Mammary epithelial cell (primary cell): ENCODE measurements at regions not wholly inside any gene's neighbourhood (a gene's known extent, or its start where the extent isn't known, plus 50 kb on each side); places are given as distances from the start of the nearest gene placed in this dataset.

Experiments used
- EZH2 ChIP-seq: IDR thresholded peaks from 2 replicates; pipeline ENCODE4 v1.6.1; 2012; ENCODE audit warnings: low read length, inconsistent platforms, borderline replicate concordance
- TF ChIP-seq, protein P1 (sequence below), 2 donors: IDR thresholded peaks in 1 of 2; conservative IDR thresholded peaks in 1 of 2; 2 replicates each; pipeline ENCODE4 v1.5.1; 2011 to 2012; ENCODE audit warnings: inconsistent platforms in 2 of 2, low read length in 2 of 2, mild to moderate bottlenecking in 2 of 2, control low read depth in 1 of 2, low read depth in 1 of 2; ENCODE audit not compliant: insufficient read depth in 1 of 2; ENCODE audit errors: extremely low read depth in 1 of 2

DNA sequence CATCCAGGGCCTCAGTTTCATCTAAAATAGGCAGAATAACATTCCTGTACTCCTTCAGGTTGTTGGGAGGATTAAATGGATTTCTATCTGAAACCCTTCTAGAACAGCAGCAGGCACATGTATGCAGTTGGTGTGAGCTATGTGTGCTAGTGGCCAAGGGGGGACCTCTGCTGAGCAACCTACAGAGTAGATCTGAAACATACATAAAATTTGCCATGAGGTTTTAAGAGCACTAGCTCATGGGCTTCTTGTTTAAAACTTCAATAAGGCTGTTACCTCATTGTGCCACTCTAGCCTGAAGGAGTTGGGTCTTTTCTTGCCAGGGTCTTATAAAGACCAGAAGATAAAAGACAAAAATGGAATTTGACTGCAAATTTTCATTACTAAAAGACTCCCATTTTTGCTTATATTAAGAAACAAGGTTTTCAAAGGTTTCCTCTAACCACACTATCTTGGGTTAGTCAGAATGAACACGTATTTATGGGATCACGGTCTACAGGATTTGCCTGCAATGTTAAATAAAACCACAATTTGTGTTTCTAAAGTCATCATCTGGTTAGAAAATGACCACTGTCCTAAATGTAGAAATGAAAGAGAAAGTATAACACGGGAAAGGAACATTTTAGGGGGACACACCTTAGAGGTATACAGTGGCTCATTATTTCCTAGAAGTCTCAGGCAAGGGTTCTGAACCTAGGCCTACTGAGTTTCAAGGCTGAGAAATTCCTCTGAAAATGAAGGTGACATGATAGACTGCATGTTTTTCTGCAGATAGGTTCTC is 144.9 kb upstream of the OLIG3 start:
- TF ChIP-seq, protein P1, sequence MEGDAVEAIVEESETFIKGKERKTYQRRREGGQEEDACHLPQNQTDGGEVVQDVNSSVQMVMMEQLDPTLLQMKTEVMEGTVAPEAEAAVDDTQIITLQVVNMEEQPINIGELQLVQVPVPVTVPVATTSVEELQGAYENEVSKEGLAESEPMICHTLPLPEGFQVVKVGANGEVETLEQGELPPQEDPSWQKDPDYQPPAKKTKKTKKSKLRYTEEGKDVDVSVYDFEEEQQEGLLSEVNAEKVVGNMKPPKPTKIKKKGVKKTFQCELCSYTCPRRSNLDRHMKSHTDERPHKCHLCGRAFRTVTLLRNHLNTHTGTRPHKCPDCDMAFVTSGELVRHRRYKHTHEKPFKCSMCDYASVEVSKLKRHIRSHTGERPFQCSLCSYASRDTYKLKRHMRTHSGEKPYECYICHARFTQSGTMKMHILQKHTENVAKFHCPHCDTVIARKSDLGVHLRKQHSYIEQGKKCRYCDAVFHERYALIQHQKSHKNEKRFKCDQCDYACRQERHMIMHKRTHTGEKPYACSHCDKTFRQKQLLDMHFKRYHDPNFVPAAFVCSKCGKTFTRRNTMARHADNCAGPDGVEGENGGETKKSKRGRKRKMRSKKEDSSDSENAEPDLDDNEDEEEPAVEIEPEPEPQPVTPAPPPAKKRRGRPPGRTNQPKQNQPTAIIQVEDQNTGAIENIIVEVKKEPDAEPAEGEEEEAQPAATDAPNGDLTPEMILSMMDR (conservative IDR thresholded peaks at IDR 0.05 in 1 of 2, IDR thresholded peaks at IDR 0.05 in 1 of 2; ENCODE audit: extremely low read depth in 1 of 2, insufficient read depth in 1 of 2, low read depth in 1 of 2, low read length in 2 of 2), result no peak
- no peak for TF ChIP-seq EZH2
